Hematopoietic multipotent progenitor cell treated with erythropoietin and hydrocortisone succinate and interleukin-3 and kit ligand, for 8 days (in vitro differentiated cells): ENCODE measurements at regions not wholly inside any gene's neighbourhood (a gene's known extent, or its start where the extent isn't known, plus 50 kb on each side); places are given as distances from the start of the nearest gene placed in this dataset.

Experiments
- DNase-seq: peaks from one replicate; pipeline ENCODE4 v3.0.0-alpha.2; 2015

GRCh38 chr2:193349642-193350041 lies 1154.9 kb upstream of the TMEFF2 start:
- DNase-seq: no peak

- DNase-seq: no peak
Measured at GRCh38 chr2:193348055-193348454, 1153.3 kb upstream of the TMEFF2 start.

- no peak for DNase-seq
Measured at GRCh38 chr2:193336781-193337180, 1142.0 kb upstream of the TMEFF2 start.

- no peak for DNase-seq
Measured at GRCh38 chr2:193334401-193334800, 1139.7 kb upstream of the TMEFF2 start.

- no peak for DNase-seq
Measured at GRCh38 chr2:193333539-193333938, 1138.8 kb upstream of the TMEFF2 start.

- no peak for DNase-seq
Measured at GRCh38 chr2:193332941-193333340, 1138.2 kb upstream of the TMEFF2 start.

- DNase-seq: no peak
Measured at GRCh38 chr2:193331676-193332075, 1136.9 kb upstream of the TMEFF2 start.

- no peak for DNase-seq
Measured at GRCh38 chr2:193326296-193326695, 1131.6 kb upstream of the TMEFF2 start.

GRCh38 chr2:193315428-193316091 lies 1120.8 kb upstream of the TMEFF2 start:
- DNase-seq: no peak

GRCh38 chr2:193303464-193303863 lies 1108.7 kb upstream of the TMEFF2 start:
- no peak for DNase-seq

GRCh38 chr2:193294371-193294770 lies 1099.6 kb upstream of the TMEFF2 start:
- DNase-seq: no peak

- no peak for DNase-seq
Measured at GRCh38 chr2:193279361-193279760, 1084.6 kb upstream of the TMEFF2 start.

GRCh38 chr2:193276988-193277387 lies 1082.3 kb upstream of the TMEFF2 start:
- no peak for DNase-seq

- no peak for DNase-seq
Measured at GRCh38 chr2:193276560-193276959, 1081.8 kb upstream of the TMEFF2 start.

- DNase-seq: no peak
Measured at GRCh38 chr2:193276069-193276468, 1081.3 kb upstream of the TMEFF2 start.

GRCh38 chr2:193272011-193272410 lies 1077.3 kb upstream of the TMEFF2 start:
- no peak for DNase-seq

- no peak for DNase-seq
Measured at GRCh38 chr2:193270816-193271215, 1076.1 kb upstream of the TMEFF2 start.

GRCh38 chr2:193267496-193268002 lies 1072.8 kb upstream of the TMEFF2 start:
- no peak for DNase-seq

GRCh38 chr2:193253014-193253530 lies 1058.3 kb upstream of the TMEFF2 start:
- no peak for DNase-seq

GRCh38 chr2:193251909-193252308 lies 1057.2 kb upstream of the TMEFF2 start:
- no peak for DNase-seq

- no peak for DNase-seq
Measured at GRCh38 chr2:193250389-193250788, 1055.7 kb upstream of the TMEFF2 start.

GRCh38 chr2:193240752-193241151 lies 1046.0 kb upstream of the TMEFF2 start:
- DNase-seq: peak; percentile 22

- DNase-seq: no peak
Measured at GRCh38 chr2:193231634-193232033, 1036.9 kb upstream of the TMEFF2 start.

- no peak for DNase-seq
Measured at GRCh38 chr2:193228276-193228675, 1033.5 kb upstream of the TMEFF2 start.

- no peak for DNase-seq
Measured at GRCh38 chr2:193222454-193222853, 1027.7 kb upstream of the TMEFF2 start.
